Smooth muscle cell (in vitro differentiated cells): ENCODE measurements at regions not wholly inside any gene's neighbourhood (a gene's known extent, or its start where the extent isn't known, plus 50 kb on each side); places are given as distances from the start of the nearest gene placed in this dataset.

Experiments
- DNase-seq: peaks from one replicate; lab custom pipeline; 2025; ENCODE audit not compliant: unreplicated experiment; lab: John Stamatoyannopoulos, UW
- H2AFZ ChIP-seq: fragments of 200-600 bp; sonication (generic); 2 replicates; pipeline ENCODE4 v1.6.0; 2016; ENCODE audit warnings: antibody characterized with exemption, low read depth, mild to moderate bottlenecking
- H3F3A ChIP-seq: fragments of 200-600 bp; sonication (generic); 2 replicates; pipeline ENCODE4 v1.6.0; 2017; ENCODE audit warnings: antibody characterized with exemption, low read depth
- H3K27ac ChIP-seq: fragments of 200-600 bp; sonication (generic); 2 replicates; pipeline ENCODE4 v1.5.1; 2016; ENCODE audit warnings: low read depth, mild to moderate bottlenecking
- H3K27me3 ChIP-seq: fragments of 200-600 bp; sonication (generic); 2 replicates; pipeline ENCODE4 v1.6.1; 2016; ENCODE audit warnings: low read depth, mild to moderate bottlenecking
- H3K36me3 ChIP-seq: fragments of 200-600 bp; sonication (generic); 2 replicates; pipeline ENCODE4 v1.5.1; 2016; ENCODE audit warnings: low read depth
- H3K4me1 ChIP-seq: fragments of 200-600 bp; sonication (generic); 2 replicates; pipeline ENCODE4 v1.5.1; 2016; ENCODE audit warnings: low read depth
- H3K4me2 ChIP-seq: fragments of 200-600 bp; sonication (generic); 2 replicates; pipeline ENCODE4 v1.6.0; 2016; ENCODE audit warnings: mild to moderate bottlenecking
- H3K4me3 ChIP-seq: fragments of 200-600 bp; sonication (generic); 2 replicates; pipeline ENCODE4 v1.5.1; 2016; ENCODE audit warnings: mild to moderate bottlenecking
- H3K79me2 ChIP-seq: fragments of 200-600 bp; sonication (generic); 2 replicates; pipeline ENCODE4 v1.6.0; 2016; ENCODE audit warnings: low read depth, mild to moderate bottlenecking
- H3K9ac ChIP-seq: fragments of 200-600 bp; sonication (generic); 2 replicates; pipeline ENCODE4 v1.6.0; 2016; ENCODE audit warnings: low read depth
- H3K9me3 ChIP-seq: fragments of 200-600 bp; sonication (generic); replicated peaks from 2 replicates; pipeline ENCODE4 v1.5.1; 2016; ENCODE audit warnings: low read depth
- H4K20me1 ChIP-seq: fragments of 200-600 bp; sonication (generic); 2 replicates; pipeline ENCODE4 v1.6.0; 2016; ENCODE audit warnings: low read depth
- WGBS: methylation state at CpG from one replicate; pipeline ENCODE4 v1.1.7; 2016; ENCODE audit warnings: low lambda C conversion rate; 5-methylcytosine and 5-hydroxymethylcytosine counted together
- TF ChIP-seq, protein P1 (sequence below): fragments of 200-600 bp; sonication (generic); IDR thresholded peaks from 2 replicates; pipeline ENCODE4 v1.5.1; 2017; ENCODE audit warnings: borderline replicate concordance, mild to moderate bottlenecking, antibody characterized with exemption; ENCODE audit not compliant: insufficient read depth, poor library complexity, severe bottlenecking

GRCh38 chr1:218502383-218502782 is 157.2 kb downstream of the TGFB2 start:
- no peak overlapping the region for H3K9ac ChIP-seq
- 89% methylated on average over 2 of the region's 2 CpGs for WGBS
- H3K27me3 ChIP-seq: no peaks in the 10 kb centered on the region
- H3K4me2 ChIP-seq: no peak overlapping the region
- no peaks in the 10 kb centered on the region for H3K36me3 ChIP-seq
- peaks cover 5% of the 10 kb centered on the region for H3K9me3 ChIP-seq
- no peak overlapping the region for H3K4me3 ChIP-seq
- TF ChIP-seq, protein P1, sequence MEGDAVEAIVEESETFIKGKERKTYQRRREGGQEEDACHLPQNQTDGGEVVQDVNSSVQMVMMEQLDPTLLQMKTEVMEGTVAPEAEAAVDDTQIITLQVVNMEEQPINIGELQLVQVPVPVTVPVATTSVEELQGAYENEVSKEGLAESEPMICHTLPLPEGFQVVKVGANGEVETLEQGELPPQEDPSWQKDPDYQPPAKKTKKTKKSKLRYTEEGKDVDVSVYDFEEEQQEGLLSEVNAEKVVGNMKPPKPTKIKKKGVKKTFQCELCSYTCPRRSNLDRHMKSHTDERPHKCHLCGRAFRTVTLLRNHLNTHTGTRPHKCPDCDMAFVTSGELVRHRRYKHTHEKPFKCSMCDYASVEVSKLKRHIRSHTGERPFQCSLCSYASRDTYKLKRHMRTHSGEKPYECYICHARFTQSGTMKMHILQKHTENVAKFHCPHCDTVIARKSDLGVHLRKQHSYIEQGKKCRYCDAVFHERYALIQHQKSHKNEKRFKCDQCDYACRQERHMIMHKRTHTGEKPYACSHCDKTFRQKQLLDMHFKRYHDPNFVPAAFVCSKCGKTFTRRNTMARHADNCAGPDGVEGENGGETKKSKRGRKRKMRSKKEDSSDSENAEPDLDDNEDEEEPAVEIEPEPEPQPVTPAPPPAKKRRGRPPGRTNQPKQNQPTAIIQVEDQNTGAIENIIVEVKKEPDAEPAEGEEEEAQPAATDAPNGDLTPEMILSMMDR: no peak
- H3K27ac ChIP-seq: no peak overlapping the region
- peaks cover 20% of the 10 kb centered on the region for H3F3A ChIP-seq
- no peaks in the 10 kb centered on the region for H4K20me1 ChIP-seq
- H2AFZ ChIP-seq: no peak overlapping the region
- H3K4me1 ChIP-seq: peaks cover 15% of the 10 kb centered on the region
- DNase-seq: no peak
- no peaks in the 10 kb centered on the region for H3K79me2 ChIP-seq

DNA sequence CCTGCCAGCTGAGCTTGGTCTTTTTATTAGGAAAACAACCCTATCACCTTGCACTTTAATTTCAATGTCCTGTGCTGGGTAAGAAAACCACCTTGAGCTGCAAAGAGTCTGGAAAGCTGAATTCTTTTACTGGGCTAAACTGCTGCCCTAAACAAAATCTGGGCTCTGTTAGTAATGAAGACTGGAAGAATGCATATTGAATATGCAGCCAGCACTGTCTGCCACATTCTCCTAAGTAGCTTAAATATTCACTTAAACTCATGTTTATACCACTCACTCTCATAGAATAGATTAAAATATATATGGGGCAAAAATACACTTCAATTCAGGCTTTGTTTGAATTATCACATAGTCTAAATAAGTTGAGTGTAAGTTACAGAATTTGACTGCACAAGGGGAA is 158.0 kb downstream of the TGFB2 start:
- Histone ChIP-seq H3K36me3 (no peaks in the 10 kb centered on the region), H3K27me3 (no peaks in the 10 kb centered on the region), H3K4me2 (no peak overlapping the region), H2AFZ (no peak overlapping the region), H3K4me1 (peaks cover 9% of the 10 kb centered on the region), H4K20me1 (no peaks in the 10 kb centered on the region), H3K79me2 (no peaks in the 10 kb centered on the region), H3K9me3 (peaks cover 11% of the 10 kb centered on the region), H3F3A (peaks cover 14% of the 10 kb centered on the region), H3K4me3 (no peak overlapping the region), H3K27ac (no peak overlapping the region), H3K9ac (no peak overlapping the region)
- no peak for DNase-seq
- TF ChIP-seq, protein P1: no peak

- no peaks in the 10 kb centered on the region for H4K20me1 ChIP-seq
- H3K9ac ChIP-seq: no peak overlapping the region
- TF ChIP-seq, protein P1: no peak
- DNase-seq: no peak
- 96% methylated on average over 2 of the region's 2 CpGs for WGBS
- no peaks in the 10 kb centered on the region for H3K79me2 ChIP-seq
- no peaks in the 10 kb centered on the region for H3F3A ChIP-seq
- H3K9me3 ChIP-seq: peaks cover 11% of the 10 kb centered on the region
- no peak overlapping the region for H3K4me2 ChIP-seq
- H3K27ac ChIP-seq: no peak overlapping the region
- no peaks in the 10 kb centered on the region for H3K36me3 ChIP-seq
- no peaks in the 10 kb centered on the region for H3K27me3 ChIP-seq
- no peak overlapping the region for H2AFZ ChIP-seq
- no peaks in the 10 kb centered on the region for H3K4me1 ChIP-seq
- H3K4me3 ChIP-seq: no peak overlapping the region
These were observed 162.3 kb downstream of the TGFB2 start for GRCh38 chr1:218507355-218508002.

DNA sequence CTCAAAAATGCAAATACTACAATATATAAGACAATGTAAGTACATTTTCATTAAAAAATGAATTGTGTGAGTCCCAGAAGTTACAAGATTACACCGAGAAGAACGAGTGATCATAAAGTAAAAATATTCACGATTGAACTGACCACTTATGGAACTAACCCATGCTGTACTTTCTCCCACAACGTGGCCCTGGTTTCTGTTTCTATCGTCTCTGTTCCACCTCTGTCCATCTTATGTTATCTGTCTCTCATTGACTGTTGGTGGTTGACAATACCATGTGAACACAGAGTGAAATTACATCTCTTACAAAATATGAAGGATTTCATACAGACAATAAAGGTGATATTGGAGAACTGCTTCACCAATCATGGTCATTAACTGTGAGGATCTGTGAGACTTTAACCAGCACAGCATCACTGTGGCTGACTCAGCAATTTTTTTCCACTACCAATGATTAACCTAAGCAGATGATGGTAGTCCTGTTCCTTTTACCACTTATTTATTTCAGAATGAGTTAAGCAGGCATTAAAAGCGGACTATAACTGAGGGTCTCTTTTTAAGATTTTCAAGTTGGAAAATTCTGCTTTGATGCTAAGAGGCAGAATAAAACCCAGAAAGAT is 165.1 kb downstream of the TGFB2 start:
- Histone ChIP-seq H2AFZ (no peak overlapping the region), H3K9ac (no peak overlapping the region), H3K9me3 (peaks cover 11% of the 10 kb centered on the region), H3K79me2 (no peaks in the 10 kb centered on the region), H3K4me1 (no peaks in the 10 kb centered on the region), H3K27ac (no peak overlapping the region), H4K20me1 (no peaks in the 10 kb centered on the region), H3K27me3 (no peaks in the 10 kb centered on the region), H3K4me2 (no peak overlapping the region), H3K4me3 (no peak overlapping the region), H3K36me3 (no peaks in the 10 kb centered on the region), H3F3A (no peaks in the 10 kb centered on the region)
- 95% methylated on average over 6 of the region's 6 CpGs for WGBS
- TF ChIP-seq, protein P1: no peak
- DNase-seq: no peak
